ENCODE measurements at regions not wholly inside any gene's neighbourhood (a gene's known extent, or its start where the extent isn't known, plus 50 kb on each side); places are given as distances from the start of the nearest gene placed in this dataset.
"Not testable (repeated sequence)": the region's sequence is repeated elsewhere in the genome, so short reads cannot be mapped to it uniquely, and the experiment has no call there.

DNA sequence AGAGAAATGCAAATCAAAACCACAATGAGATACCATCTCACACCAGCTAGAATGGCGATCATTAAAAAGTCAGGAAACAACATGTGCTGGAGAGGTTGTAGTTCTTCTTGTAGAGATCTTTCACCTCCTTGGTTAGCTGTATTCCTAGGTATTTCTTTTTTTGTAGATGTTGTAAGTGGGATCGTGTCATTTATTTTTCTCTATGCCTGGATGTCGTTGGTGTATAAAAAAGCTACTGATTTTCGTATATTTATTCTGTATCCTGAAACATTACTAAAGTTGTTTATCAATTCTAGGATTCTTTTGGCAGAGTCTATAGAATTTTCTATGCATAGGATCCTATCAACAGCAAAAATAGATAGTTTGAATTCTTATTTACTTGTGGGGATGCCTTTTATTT, 1271.8 kb downstream of the TMEM121 start:
- FAIRE-seq; DNase-seq (ENCODE audit: low spot score): not testable (repeated sequence)

DNA sequence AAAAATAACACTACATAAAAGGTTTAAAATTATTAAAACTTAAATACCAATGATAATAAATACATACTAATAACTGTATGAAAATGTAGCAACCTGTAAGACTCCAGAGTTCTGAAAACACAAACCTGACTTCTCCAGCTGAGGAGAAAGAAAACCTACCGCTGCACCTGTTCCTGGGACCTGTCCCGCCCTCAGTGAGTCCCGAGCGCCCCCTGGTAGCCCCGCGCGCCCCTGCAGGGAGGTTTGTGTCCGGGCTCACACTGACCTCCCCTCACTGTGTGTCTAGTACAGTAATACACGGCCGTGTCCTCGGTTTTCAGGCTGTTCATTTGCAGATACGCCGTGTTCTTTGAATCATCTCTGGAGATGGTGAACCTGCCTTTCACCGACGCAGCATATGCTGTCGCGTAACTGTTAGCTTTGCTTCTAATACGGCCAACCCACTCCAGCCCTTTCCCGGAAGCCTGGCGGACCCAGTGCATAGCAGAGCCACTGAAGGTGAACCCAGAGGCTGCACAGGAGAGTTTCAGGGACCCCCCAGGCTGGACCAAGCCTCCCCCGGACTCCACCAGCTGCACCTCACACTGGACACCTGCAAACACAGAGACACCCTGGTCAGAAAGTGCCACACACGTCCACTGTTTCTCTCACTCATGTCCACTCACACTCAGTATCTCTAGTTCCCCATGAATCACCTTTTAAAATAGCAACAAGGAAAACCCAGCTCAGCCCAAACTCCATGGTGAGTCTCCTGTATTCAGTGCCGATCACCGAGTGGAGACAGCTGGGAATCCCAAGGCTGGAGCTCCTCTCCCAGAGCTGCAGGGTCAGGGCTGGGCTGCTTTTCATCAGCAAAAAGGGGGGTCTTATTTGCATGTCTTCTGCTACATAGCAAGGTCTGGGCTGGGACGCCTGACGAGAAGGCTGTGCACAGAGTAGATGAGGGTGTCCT, 1276.3 kb downstream of the TMEM121 start:
- FAIRE-seq (no peak), DNase-seq (ENCODE audit: low spot score) (no peak)

DNA sequence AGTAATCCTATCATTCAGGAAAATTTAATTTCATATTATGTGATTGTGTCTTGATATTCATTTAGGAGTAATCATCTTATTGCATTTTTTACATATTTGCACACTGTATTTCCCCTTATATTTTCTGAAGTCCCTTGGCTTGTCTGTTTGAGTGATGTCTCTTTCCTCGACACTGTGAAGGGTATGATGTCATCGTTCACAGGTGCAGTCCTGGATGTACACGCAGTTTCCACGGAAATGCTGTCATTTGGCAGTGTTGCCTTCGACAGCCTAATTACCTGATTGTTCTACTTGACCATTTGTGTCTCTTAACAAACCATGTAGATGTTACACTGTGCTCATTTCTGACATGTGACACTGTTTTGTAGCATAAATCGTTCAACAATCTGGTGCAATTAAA, 1277.0 kb downstream of the TMEM121 start:
- no peak for FAIRE-seq
- no peak for DNase-seq (ENCODE audit: low spot score)

DNA sequence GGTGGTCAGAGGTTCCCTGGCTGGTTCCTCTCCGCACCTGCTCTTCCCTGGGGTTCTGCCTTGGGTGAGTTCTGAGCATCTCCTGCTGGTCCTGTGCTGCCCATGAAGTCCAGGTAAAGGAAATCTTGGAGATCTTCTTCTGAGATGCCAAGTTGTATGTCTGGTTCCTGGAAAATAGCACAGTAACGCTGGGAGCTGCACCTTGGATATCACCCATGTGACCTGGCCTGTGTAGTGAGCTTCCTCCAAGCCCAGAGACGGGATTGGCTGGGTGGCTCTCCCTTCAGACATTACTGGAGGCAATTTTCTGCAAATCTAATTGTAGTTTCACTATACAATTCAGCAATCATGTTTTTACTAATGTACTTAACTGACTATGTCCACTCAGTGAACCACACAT, 1281.1 kb downstream of the TMEM121 start:
- FAIRE-seq = no peak
- no peak for DNase-seq (ENCODE audit: low spot score)

DNA sequence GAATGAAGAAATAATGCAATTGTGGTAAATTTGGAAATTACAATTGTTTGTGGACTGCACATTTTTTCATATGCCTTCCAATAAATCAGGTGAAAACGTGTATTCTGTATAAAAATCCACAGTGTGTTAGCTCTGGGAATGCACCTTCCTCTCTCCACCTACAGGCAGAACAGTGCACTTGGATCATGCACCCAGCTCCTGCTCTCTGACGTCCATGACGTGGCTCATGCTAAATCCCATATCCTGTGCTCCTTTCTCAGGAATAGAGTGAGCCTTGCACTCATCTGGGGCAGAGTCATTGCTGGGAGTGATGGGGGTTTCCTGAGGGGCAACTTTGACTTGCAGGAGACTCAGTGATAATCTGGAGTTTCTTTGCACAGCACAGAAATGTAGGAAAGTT, 1282.1 kb downstream of the TMEM121 start:
- no peak for FAIRE-seq
- no peak for DNase-seq (ENCODE audit: low spot score)

DNA sequence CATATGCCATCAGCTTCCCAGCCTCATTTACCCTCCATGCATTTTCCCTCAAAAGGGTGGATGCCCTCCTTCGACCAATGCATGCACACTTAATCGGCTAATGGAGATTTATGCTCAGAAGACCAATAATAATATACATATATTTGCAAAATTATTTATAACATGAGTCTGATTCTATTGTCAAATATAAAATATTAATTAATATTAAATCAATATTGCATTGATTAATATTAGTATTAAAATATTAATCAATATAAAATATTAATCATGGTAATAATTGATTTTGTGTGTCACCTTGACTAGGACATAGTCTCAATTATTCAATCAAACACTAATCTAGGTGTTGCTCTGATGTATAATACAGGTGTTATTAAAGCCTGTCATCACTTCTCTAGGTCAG, 1282.5 kb downstream of the TMEM121 start:
- no peak for FAIRE-seq
- no peak for DNase-seq (ENCODE audit: low spot score)

DNA sequence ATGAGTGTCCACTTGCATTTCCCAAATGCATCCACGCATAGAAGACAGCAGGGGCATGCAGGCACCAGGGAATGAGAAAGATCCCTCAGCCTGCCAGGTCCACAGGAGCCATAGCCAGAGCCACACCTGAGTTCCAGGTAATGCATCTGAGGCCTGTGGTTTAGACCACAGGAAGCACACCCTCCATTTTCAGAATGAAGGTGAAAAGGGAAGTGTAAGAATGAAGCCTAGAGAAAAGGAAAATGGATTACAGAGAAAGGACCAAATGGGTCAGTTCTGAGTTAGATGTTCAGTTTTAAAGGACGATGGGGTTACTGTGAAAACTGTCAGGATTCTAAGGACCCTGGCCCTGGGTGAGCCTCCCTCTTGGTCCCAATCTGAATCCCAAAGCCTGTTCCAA, 1283.2 kb downstream of the TMEM121 start:
- DNase-seq (ENCODE audit: low spot score) (no peak), FAIRE-seq (no peak)

DNA sequence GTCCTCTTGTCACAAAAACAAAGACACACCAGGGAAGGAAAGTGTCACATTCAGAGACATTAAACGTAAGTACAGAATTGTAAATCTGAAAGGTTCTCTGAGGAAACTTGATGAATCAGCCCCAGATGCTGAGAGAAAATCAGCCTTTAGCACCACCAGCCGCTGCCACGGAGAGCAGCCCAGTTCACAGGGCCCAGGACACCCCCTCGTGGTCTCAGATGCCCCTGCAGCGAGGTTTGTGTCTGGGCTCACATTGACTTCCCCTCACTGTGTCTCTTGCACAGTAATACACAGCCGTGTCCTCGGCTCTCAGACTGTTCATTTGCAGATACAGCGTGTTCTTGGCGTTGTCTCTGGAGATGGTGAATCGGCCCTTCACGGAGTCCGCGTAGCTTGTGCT, 1283.8 kb downstream of the TMEM121 start:
- DNase-seq (ENCODE audit: low spot score); FAIRE-seq: not testable (repeated sequence)

DNA sequence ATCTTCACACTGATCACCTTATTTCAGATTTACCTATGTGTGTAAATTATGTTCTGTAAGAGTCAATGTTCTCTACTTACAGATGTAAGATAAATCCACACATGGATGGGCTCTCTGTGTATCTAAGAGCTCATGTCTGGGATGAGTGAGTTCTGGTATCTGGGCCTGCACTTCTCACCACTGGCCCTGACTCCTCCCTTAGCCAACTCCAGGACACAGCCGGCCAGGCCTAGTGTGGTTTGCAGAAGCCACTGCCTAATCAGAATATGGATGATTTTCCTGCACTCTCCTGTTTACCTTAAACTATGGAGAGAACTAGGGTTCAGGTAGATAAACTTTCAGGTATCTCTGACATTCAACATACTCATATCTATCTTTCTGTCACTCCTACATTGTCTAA, 1284.8 kb downstream of the TMEM121 start:
- FAIRE-seq (no peak), DNase-seq (ENCODE audit: low spot score) (no peak)

DNA sequence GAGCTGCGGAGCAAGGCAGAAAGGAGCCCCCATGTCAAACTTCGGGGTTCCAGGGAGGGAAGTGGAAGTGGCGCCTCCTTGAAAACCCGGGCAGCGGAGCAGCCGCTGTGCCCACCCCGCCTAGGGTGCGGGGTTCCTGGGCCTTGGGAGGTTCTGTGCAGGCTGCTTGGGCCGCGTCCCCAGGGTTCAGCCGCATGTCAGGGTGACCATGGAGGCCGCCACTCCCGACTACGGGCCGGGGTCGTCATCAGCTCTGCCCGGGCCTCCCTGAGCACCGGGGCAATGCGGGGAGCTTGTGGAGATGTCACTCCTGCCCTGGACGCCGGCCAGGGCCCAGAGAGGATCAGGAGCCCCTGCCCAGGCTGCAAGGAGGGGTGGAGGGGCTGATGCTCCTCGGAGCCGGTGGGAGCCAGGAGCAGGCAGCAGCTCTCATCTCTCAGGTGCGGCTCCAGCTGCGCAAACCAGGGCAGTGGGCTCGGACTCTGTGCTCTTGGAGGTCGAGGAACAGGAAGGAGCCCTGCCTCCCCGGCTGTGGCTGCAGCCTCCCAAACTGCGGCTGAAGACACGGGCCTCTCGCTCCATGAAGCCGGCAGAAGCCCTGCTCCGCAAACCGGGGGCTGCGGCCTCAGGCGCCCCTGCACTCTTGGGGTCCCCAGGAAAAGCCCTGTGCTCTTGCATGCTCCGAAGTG, 1286.5 kb downstream of the TMEM121 start:
- FAIRE-seq = no peak
- no peak for DNase-seq (ENCODE audit: low spot score)

DNA sequence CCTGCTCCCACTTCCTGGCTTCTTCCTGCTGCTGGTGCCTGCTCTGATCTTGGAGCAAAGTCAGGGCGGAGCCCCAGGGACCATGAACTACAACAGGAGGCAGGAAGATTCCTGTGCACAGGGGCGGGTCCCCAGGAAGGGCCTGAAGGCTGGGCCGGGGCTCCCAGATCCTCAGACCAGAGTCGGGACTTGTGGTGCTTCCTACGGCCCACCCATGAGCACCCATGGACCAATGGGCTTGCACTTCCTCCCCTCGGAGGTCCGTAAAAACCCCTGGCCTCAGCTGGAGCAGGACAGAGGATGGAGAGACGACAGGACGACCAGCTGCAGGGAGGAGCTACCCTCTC, 1287.1 kb downstream of the TMEM121 start:
- FAIRE-seq (no peak), DNase-seq (ENCODE audit: low spot score) (no peak)

DNA sequence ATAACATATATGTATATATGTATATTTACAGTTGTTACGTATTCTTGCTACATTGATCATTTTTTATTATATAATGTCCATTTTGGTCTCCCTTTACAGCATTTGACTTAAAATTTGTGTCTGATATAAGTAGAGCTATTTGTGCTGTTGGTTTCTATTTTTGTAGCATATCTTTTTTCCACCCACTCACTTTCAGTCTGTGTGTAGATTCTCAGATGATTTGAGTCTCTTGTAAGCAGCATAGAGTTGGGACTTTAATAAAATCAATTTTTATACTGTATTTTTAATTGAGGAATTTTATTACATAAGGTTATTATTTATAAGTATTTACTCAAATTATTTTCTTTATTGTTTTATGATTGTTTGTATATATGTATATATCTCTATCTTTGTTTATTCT, 1293.7 kb downstream of the TMEM121 start:
- no peak for FAIRE-seq

DNA sequence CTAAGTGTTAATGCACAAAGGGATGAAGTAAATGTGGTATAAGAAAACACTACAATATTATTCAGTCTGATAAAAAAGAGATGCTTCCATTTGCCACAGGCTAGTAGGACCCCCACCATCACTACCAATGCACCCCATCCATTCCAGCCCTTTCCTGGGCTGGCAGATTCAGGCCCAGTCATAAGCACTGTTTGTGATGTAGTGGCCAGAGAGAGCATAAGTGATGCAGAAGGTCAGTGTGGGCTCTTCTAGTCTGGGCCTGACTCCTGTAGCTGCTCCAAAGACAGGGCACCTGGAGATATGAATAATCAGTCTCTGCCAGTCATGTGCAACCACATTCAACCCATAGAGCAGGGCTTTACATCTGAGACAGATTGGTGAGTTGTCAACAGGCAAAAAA, 1294.7 kb downstream of the TMEM121 start:
- DNase-seq (ENCODE audit: low spot score) (no peak), FAIRE-seq (no peak)

More for the DNA sequence above, 1293.7 kb downstream of the TMEM121 start:
- DNase-seq (ENCODE audit: low spot score) = no peak

DNA sequence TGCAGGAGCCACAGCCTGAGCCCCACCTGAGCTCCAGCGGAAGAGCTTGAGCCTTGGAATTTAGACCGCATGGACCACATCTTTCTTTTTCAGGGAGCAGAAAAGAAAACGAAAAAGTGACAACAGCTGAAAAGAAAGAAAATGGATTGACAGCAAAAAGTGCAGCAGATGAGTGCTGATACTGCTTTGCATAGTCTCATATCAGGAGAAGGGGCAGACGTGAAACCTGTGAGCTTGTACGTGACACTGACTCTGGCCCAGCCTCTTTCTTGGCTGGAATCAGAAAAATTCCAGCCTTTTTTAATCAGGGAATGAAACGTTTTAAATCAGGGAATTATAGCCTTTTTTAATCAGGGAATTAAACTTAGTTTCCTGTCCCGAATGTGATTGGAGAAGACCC, 1296.5 kb downstream of the TMEM121 start:
- DNase-seq (ENCODE audit: low spot score) (no peak), FAIRE-seq (no peak)

DNA sequence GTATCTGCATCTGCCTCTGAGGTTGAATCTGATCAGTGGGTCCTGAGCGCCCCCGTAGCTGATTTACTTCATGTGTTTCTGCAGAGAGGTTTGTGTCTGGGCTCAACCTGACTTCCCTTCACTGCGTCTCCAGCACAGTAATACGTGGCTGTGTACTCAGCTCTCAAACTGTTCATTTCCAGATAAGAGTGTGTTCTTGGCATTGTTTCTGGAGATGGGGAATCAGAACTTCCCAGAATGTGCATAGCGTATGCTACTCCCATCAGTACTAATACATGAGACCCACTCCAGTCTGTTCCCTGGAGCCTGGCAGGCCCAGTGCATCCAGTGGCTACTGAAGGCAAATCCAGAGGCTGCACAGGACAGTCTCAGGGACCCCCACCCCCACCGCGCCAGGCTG, 1297.2 kb downstream of the TMEM121 start:
- FAIRE-seq (no peak), DNase-seq (ENCODE audit: low spot score) (no peak)

DNA sequence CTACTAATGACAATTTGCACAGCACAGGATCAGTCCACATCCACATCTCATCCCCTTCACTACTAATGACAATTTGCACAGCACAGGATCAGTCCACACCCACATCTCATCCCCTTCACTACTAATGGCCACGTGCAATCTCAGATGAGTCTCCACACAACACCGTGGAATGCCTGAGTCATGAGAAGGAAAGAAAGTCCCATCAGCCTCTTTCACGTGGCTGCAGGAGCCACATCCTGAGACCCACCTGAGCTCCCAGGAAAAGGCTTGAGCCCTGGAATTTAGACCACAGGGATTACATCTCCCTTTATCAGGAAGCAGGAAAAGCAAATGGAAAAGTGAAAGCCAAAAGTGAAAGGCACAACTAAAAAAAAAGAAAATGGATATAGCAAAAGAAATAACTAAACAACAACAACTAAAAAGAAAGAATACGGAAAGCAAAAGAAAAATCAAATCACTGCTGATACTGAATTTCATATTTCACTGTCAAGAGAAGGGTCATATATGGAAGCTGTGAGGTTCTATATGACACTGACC, 1300.5 kb downstream of the TMEM121 start:
- FAIRE-seq = no peak
- DNase-seq (ENCODE audit: low spot score) = no peak

DNA sequence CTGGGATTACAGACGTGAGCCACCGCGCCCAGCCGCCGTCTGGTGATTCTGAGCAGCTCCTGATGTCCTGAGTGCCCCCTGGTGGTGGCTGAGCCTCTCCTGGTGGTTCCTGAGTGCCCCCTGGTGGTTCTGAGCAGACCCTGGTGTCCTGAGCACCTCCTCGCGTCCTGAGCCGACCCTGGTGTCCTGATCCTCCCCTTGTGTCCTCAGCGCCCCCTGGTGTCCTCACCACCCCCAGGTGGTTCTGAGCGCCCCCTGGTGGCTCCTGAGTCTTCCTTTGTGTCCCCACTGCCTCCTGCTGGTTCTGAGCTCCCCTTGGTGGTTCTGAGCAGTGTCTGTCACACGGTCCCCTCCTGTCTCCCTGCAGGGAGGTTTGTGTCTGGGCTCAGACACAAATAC, 1304.9 kb downstream of the TMEM121 start:
- no peak for FAIRE-seq
- DNase-seq (ENCODE audit: low spot score) = no peak

DNA sequence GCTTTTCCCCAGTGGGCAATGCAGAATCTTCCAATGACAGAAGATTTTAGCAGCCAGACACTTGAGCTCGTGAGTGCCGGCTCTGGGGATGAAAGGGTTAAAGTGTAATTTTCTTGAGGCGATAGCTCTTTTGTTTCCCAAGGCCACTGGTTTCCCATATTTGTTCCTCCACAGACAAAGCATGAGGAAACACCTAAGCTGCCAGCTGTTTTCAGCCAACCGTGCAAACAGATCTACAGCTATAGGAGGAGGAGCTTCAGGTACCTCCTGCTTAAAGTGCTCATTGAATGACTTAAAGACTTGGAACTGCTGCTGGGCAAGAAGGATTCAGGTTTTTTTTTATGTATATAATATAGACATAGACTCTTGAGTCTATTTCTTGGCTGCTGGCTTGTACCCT, 1311.5 kb downstream of the TMEM121 start:
- FAIRE-seq (no peak), DNase-seq (ENCODE audit: low spot score) (no peak)

DNA sequence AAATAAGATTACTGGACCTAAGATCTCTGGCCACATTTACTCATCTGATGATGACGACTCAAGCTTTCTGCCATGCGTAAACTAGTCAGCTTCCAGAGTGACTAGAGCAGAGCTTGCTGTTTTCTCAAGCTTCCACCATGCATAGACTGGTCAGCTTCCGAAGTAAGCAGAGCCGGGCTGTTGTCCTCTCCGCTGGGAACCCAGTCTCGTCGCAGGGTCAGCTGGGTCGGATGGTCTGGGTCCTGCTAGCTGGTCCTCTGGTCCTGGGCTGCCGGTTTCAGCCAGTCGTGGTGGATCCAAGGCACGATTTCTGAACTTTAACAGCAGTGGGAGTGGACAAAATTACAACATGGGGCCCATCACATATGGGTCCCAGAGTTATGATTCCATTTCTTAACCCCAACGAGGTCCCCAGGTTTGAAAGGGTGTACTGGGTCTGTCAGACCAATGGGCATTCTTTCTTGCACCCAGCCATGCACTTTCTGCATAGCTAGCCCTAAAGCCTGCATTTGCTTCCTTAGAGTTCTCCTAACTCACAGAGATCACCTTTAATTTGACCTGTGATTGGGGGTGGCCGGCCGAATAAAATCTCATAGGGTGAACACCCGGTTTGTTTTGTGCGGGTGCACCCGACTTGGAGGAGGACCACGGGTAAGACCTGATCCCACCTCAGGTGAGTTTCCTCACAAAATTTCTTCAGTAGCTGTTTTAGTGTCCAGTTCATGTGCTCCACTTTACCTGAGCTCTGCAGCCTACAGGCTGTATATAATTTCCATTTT, 1312.8 kb downstream of the TMEM121 start:
- FAIRE-seq (no peak), DNase-seq (ENCODE audit: low spot score) (no peak)

DNA sequence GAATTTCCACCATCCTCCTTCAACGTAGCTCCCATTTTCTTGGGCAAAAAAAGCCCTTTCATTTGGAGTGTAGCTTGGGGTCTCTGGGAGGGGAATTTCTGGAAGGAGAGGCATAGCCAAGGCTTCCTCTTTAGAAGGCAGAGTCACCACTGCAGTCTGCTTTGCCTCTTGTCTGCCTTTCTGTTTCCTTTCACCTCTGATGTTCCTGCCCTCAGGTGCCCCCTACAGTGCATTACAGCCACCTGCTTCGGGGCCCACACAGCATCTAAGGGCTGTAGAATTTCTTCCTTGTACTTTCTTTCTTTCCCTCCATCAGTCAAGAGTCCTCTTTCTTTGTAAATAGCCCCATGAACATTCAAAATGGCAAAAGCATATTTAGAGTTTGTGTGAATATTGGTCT, 1313.9 kb downstream of the TMEM121 start:
- FAIRE-seq = no peak
- no peak for DNase-seq (ENCODE audit: low spot score)

DNA sequence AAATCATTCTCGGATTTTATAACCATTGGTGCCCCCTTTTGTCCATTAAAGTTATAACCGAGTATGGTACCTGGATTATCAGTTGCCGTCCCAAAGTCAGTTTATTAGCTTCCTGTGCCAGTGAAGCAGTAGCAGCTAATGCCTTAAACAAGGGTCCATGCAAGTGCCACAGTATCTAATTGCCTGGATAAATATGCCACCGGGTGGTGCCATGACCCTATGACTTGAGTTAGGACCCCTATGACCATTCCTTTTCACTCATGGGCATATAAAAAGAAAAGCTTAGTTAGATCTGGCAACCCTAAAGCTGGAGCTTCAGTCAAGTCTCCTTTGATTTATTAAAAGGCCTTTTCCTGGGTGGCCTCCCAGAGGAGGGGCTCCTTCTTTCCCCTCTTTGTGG, 1314.6 kb downstream of the TMEM121 start:
- FAIRE-seq = no peak
- DNase-seq (ENCODE audit: low spot score) = no peak

DNA sequence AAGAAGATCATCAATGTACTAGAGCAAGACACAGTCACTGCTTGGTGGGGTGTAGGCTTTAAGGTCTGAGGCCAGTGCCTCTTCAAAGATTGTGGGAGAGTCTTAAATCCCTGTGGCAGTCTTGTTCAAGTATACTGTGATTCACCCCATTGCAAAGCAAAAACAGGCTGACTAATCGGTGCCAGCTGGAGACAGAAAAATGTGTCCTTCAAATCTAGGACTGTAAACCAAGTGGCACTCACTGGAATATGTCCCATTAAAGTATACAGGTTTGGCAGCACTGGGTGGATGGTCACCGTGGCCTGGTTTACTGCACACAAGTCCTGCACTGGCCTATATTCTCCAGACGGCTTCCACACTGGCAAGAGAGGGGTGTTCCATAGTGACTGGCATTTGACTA, 1315.3 kb downstream of the TMEM121 start:
- DNase-seq (ENCODE audit: low spot score) (no peak), FAIRE-seq (no peak)

Data from urothelium cell line (cell line).